GM12875 (cell line): ENCODE measurements at regions not wholly inside any gene's neighbourhood (a gene's known extent, or its start where the extent isn't known, plus 50 kb on each side); places are given as distances from the start of the nearest gene placed in this dataset.
"Not testable (repeated sequence)": the region's sequence is repeated elsewhere in the genome, so short reads cannot be mapped to it uniquely, and the experiment has no call there.

Experiments
- H3K4me3 ChIP-seq: one replicate; pipeline ENCODE4 v1.5.1; 2011; ENCODE audit warnings: low read depth, low read length, control low read depth
- TF ChIP-seq, protein P1 (sequence below): IDR thresholded peaks from 2 replicates; pipeline ENCODE4 v1.5.1; 2011; ENCODE audit warnings: low read depth, mild to moderate bottlenecking, control low read depth, inconsistent platforms, low read length, moderate library complexity, borderline replicate concordance; ENCODE audit not compliant: insufficient read depth

DNA sequence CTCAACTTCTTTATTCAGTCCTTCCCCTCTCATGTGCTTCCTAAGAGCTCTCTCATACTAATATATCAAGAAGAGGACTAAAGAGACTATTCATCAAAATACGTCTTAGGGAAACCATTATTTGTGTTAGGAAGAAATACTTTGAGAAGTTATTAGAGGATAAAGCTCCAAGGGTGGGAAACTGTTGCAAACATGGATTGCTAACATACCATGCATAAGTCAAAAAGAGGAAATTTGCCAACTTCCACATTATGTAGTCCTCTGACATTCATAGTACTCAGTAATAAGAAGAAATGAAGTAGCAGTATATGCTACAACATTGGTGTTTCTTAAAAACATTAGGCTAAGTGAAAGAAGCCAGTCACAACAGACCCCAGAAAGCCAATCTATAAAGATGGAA is 128.8 kb upstream of the CLEC14A start:
- no peak overlapping the region for H3K4me3 ChIP-seq
- TF ChIP-seq, protein P1, sequence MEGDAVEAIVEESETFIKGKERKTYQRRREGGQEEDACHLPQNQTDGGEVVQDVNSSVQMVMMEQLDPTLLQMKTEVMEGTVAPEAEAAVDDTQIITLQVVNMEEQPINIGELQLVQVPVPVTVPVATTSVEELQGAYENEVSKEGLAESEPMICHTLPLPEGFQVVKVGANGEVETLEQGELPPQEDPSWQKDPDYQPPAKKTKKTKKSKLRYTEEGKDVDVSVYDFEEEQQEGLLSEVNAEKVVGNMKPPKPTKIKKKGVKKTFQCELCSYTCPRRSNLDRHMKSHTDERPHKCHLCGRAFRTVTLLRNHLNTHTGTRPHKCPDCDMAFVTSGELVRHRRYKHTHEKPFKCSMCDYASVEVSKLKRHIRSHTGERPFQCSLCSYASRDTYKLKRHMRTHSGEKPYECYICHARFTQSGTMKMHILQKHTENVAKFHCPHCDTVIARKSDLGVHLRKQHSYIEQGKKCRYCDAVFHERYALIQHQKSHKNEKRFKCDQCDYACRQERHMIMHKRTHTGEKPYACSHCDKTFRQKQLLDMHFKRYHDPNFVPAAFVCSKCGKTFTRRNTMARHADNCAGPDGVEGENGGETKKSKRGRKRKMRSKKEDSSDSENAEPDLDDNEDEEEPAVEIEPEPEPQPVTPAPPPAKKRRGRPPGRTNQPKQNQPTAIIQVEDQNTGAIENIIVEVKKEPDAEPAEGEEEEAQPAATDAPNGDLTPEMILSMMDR: no peak

DNA sequence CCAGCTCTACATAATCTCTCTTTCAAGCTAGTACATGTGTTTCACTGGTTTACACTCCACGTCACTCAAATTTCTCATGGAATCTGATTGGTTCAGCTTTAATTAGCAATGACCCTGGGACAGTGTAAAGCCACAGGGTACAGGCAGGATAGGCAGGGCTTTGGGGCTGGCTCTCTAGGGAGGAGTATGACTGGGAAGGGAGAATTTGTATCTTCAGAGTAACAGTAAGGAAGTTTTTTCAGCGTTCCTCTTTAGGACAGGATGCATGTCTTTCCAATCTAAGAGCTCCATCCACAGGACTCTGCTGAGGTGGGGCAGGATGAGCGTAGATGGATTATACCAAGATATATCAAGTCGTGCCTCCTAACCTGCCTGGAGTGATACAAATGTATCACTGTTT is 112.0 kb upstream of the CLEC14A start:
- TF ChIP-seq, protein P1: no peak
- H3K4me3 ChIP-seq: no peak overlapping the region

DNA sequence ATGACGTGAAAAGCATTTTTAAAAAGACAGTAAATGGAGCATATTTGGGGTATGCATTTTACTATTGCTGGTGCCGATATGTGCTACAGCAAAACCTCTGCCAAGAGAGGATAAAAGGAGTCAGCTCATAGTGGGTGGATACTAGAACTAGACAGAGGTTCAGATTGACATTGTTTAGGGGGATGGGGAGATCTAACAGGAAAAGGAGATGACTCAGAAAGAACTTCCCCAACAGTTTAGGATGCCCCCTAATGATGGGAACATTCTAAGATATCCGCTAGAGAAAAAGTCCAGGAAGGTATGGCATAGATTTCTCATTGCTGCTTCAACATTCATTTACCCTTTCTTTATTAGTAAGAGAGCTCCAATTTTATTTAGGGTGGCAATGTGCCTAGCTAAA is 110.5 kb upstream of the CLEC14A start:
- TF ChIP-seq, protein P1: no peak
- H3K4me3 ChIP-seq: no peak overlapping the region

DNA sequence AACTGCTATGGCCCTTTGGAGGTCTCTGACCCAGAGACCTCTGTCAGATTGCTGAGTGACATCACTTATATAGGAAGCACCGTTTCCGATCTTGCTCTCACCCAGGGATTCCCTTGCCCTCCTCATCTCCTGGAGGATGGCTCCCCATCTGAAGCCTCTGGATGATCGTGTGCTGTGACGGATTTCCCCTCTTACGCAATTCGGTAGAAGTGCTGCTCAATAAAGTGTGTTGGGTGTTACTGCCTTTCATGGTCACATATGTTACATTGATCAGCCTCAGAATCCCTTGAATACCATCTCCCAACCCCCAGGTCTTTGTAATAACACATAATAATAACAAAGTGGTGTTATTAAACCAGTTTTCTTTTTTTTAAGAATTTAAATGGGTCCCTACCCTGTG is 107.3 kb upstream of the CLEC14A start:
- TF ChIP-seq, protein P1: no peak
- H3K4me3 ChIP-seq: no peak overlapping the region

DNA sequence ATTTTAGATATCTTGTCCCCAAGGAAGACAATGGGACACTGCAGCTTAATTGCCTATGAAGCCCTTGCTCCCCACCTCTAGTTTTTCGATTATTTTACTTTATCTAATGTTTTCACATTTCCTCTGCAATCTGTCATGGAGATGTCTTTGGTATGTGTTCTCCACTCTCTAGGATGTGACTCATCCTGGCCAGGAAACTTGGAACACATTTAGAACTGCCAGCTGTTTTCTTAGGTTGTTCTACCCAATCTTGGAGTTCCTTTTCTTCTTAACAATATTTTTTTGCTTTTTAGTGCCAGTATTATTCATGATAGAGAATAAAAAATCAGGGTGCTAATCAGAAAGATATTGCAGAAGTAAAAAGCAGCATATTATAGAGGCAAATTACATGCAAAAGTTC is 101.7 kb upstream of the CLEC14A start:
- TF ChIP-seq, protein P1: no peak
- no peak overlapping the region for H3K4me3 ChIP-seq

DNA sequence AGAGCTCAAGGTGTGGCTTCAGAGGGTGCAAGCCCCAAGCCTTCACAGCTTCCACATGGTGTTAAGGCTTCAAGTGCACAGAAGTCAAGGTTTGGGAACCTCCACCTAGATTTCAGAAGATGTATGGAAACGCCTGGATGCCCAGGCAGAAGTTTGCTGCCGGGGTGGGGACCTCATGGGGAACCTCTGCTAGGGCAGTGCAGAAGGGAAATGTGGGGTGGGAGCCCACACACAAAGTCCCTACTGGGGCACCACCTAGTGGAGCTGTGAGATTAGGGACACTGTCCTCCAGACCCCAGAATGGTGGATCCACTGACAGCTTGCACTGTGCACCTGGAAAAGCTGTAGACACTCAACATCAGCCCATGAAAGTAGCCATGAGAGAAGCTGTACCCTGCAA is 99.6 kb upstream of the CLEC14A start:
- H3K4me3 ChIP-seq: not testable (repeated sequence)

DNA sequence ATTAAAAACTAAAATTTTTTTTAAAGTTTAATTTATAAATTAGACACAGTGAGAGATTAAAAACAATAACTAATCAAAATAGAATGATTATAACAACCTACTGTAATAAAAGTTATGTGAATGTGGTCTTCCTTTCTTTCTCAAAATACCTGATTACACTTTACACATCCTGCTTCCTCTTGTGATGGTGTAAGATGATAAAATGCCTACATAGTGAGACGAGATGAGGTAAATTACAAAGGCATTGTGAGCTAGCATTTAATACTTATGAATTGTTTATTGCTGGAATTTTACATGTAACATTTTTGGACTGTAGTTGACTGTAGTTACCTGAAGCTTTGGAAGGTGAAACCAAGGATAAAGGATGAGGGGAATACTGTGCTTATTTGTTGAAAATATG is 94.2 kb upstream of the CLEC14A start:
- no peak overlapping the region for H3K4me3 ChIP-seq
- TF ChIP-seq, protein P1: no peak

DNA sequence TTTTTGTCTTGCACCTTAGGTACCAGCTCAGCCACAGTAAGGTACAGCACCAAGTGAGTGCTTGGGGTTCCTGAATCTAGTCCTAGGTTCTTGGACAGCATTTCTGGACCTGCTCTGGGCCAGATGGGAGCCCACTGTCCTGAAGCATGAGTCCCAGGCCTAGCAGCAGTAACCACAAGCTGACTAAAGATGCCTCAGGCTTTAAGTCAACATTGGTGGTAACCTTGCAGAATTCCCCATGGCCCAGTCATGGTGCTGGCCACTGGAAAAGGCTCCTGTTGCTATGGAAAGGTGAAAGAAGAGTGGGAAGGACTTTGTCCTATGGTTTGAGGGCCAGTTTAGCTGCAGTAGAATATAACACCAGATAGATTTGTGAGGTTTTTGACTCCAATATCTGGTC is 86.9 kb upstream of the CLEC14A start:
- TF ChIP-seq, protein P1: no peak
- H3K4me3 ChIP-seq: no peak overlapping the region
